ENCODE measurements at regions not wholly inside any gene's neighbourhood (a gene's known extent, or its start where the extent isn't known, plus 50 kb on each side); places are given as distances from the start of the nearest gene placed in this dataset.
"Not testable (repeated sequence)": the region's sequence is repeated elsewhere in the genome, so short reads cannot be mapped to it uniquely, and the experiment has no call there.

DNA sequence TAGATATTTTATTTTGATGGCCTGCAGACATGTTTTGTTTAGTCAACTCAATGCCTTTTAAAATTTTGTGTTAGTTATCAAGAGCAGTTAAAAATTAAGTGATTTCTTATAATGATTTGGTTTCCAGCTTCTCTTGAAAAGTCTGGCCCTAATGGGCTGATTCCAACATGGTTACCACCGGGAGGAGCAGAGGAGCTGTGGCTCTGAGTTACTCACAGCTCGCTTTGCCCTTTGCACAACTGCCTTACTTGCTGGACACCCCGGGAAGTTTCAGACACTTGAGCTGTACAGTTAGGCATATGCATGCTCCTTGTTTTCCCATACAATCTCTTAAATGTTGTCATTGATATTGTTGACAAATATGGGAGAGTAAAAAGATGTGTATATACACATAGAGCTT is 173.1 kb upstream of the MMS22L start:
- no peak for DNase-seq

DNA sequence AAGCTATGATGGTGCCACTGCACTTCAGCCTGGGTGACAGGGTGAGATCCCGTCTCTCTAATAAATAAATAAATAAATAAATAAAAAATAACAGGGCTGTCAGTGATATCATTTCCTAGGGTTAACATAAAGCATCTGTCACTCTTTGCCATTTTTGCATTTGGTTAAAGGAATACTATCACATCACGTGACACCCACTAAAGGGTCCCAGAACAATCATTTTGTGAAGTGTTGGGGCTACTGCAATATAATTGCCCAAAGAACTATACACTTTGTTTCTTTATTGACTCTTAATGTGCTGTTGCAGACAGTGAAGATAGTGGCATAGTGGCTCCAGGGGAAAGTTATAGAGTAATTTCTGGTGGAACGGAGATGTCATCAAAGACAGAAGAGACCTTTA is 176.5 kb upstream of the MMS22L start:
- no peak for DNase-seq

DNA sequence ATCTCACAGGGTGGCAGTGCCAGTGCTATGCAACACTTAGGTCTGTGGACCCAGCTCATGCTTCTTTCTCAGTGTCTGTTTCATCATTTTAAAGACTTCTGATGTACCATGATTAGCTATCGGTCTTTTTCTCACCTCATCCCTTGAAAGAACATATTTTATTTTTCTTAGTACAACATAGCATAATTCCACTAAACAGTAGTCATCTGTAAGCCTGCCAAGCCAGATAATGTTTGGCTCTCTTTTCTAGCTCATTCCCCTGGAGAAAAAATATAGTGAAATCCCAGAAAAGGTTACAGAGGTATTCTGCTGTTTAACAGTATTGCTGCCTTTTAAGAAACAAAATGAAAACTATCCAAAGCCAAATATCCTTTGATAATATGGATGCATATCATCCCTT is 177.0 kb upstream of the MMS22L start:
- DNase-seq: no peak

DNA sequence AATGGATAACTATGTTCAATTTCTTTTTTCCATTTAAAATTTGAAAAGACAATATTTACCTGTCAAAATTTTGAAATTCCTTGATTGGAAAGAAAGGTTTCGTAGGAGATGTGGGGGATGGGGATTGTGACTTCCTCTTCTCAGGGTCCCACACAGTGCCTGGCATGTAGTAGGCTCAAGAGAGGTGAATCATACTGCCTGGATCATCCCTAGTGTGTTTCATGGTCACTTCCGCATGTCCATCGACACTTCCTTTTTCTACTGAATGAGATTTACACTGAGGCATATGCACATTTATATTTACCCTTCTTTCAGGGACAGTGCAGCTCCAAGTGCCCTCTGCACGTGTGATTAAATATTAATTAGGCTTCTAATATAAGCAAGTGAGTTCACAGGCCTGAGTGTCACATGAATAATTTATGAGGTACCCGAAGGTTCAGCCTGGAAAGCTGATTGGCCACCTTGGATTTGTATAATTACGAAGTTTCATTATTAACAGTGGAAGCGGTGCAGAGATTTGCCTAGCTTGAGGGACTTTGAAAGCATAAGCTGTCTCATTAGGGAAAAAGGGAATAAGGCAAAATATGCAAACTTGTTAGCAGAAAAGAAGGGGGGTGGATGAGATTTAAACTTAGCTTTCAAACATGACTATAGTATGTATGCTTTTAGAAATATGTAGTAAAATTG is 177.5 kb upstream of the MMS22L start:
- no peak for DNase-seq

DNA sequence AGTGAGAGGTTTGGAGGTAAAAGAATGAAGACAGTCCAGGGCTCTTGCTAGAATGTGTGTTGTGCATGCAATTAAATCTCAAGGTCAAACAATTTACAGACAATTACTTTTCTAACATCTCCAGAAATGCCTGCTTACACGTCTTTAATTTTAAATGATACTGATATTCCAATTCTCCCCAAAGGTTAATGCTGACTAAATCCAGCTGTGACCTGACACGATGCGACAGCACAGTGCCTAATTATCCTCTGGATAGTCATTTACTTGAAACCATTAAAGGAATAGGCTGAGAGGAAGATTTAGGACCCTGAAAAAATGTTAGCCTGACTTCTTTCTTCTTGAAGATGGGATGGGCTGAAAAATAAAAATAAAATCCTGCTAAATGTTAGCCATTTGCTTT is 178.2 kb upstream of the MMS22L start:
- no peak for DNase-seq

DNA sequence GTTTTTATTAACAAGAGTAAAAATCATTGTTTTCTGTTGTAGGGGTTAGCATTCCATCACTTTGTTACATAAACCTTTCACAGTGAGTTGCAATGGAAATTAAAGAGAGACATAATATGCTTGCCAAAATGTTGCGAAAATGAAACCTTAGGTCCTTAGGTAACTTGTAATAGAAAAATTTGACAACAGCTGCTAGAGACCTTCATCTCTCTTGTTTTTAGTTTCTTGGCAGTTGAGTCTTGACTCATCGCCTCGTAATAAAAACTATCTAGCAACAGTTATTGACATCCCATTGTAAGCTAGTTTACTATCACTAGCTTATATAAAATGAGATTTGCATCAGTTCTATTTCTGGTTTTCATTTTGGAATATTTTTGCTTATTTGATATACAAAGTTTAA is 179.0 kb upstream of the MMS22L start:
- DNase-seq: no peak

DNA sequence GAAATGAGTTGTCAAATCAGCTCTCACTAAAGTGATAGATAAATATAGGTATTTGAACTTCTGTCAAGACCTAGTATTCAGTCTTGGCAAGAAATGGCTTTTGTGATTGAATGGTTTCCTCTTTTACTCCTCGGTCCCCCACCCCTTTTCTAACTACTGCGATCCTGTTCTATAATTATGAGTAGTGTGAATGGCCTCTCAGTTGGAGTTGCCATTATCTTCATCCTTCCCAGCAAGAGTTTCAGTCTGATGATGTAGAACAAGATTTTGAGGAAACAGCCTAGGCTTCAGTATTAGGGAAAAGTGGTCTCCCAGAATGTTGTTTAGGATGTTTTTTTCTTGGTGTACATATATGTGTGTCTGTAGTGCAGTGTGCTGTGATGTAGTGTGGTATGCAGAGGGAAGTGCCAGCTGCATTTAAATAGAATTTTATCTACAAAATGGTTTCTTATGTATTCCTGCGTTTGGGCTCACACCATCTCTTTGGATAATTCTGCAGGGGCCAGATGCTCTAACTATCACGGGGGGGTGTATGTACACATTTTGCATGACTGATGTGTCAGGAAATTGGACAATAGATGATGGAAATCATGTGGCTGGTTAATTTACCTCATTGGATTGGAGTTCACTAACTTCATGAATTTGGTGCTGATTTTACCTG is 180.1 kb upstream of the MMS22L start:
- no peak for DNase-seq

DNA sequence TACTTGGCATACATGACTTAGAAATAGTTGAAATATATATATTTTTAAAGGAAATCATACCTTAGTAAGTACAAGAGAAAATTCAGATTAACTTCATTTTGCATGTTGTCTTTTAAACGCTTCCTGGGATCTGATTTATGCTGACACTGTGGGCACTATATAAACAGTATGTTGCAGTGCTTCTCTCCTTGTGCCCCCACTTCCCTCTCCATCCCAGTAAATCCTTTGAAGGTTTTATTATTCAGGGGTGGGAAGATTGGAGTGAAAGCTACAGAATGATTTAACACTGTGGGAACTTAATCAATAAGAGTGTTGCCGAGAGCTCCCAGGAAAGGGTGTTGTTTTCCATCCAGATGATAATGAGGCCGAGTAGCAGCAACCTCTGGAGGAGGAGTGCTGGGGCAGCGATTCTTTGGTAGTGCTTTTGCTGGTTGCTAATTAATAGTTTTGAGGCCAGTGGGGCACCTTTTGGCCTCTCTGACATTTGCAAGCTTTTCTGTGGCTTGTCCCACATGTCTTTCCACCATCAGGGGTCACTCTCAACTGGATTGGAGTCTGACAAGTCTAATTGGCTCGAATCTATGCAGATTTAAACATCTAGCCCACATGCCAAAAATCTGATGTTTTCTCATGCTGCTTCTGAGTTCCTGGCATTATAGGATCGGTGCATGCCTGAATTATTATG is 183.0 kb upstream of the MMS22L start:
- DNase-seq: no peak

DNA sequence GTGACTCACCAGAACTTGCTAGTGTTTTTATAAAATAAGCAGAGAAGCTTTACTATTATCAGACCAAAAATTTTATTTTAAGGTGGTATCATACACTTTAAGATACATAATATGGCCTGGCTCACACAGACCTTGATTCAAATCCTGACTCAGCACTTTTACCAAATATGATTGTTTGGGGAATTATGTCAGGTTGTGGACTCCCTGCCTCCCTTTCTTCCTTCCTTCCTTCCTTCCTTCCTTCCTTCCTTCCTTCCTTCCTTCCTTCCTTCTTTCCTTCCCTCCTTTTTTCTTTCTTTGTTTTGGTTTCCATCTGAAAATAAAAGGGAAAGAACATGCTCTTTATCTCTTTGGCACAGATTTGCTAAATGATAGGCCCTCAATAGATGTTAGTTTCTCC is 186.0 kb upstream of the MMS22L start:
- no peak for DNase-seq

DNA sequence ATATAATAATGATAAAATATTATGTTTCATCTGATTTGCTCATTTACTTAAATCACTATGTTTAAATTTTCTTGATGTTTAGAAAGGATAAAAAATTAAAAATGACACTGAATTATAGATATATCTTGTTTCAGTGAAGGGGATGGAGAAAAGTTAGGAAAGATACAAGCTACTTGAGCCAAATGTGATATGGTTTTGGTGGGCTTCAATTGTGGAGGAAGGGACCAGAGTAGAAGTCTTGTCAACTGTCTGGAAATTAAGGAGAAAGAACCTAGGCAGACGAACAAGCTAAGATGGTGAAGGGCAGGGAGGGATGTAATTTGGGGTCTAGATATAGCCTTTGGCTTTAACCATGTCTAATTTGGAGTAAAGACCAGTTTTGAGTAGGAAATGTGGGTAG is 186.4 kb upstream of the MMS22L start:
- no peak for DNase-seq

DNA sequence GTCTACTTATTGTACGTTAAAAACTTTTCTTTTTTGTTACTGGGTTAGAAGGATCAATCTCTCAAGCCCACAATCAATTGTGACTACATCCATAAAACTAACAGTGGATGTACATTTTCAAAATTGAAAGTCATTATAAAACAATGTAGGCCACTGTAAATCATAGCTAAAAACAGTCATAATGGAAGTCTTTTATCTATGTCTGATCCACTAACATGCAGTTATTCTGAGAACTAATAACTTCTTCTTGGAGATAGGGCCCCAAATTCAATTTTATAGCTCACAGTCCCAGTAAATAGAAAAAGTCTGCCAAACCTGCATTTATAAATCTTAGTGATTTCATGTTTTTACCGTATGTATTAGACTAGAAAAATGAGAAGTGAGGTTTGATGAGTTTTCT is 187.3 kb upstream of the MMS22L start:
- no peak for DNase-seq

DNA sequence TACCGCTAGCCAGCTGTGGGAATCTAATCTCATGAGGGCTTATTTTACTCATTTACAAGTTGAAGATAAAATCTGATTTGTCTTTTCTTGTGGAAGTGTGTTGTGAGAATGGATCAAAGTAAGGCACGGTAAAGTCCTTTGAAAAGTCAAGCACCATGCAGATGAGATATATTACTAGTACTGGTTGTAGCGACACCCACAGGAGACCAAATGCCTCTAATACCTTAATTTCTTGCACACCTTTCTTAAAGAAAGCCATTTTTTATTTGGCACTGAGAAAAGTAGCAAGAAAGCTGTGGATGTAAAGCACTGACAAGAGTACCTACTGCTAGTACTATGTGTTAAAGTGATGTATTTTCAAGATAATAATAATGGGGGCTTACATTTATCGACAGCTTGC is 191.0 kb upstream of the MMS22L start:
- no peak for DNase-seq

DNA sequence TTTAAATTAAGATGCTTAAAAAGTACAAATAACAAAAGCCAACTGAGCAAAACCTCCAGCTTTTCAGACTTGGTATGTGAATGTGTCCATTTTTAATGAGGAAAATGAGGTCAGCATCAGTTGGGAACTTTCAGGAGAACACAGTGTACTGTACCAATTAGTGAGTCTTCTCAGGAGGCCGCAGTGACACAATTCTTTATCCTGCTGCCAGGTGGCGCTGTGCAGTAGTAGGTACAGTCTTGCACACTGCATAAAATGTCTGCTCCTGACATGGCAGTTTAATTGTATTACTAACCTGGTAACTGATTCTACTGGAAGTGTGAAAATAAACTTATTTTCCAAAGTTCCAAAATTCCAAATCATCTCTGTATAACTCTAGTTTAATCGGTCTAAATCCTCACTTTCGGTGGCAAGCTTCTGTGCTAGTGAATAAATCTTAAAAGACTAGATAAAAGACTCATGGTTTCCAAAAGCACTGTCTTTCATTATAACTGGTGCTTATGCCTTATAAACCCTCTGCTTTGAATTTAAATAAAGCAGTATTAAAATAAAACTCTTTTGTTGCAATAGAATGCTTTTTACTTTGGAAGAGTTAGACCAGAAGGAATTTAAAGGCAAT is 214.8 kb upstream of the MMS22L start:
- DNase-seq: peak; percentile 1 to 65 (median 27)

DNA sequence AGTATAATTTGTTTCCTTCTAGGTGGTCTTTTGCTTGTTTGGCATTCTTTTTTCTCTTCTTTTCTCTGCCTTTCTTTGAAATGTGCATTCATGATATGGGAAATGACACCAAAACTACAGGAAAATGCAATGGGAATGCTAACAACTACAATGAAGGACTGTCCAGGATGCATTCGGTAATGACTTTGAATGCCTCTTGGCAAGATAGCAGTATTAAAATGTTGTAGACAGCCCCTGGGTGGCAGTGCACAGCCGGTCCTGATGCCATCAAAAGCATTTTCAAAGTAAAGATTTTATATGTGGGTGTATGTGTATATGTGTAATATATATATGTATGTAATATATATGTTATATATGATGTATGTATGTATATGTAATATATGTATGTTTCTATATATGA is 218.8 kb upstream of the MMS22L start:
- DNase-seq: no peak

DNA sequence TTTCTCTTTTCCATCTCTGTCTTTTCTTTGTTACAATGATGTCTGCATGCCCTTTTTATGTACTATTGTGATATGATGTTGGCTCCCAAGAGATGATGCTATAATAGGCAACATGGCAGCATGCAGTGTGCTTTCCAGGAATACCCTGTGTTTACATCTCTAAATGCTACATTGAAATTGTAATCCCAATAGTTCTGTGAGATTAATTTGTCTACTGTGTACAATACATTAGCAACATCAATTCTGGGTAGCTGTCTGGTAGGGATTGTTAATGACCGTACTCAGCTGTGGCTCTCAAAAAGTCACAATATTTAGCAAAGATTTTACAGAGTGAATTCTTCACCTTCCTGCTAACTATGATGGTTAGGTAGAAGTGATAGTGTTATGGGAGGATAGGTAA is 225.6 kb upstream of the MMS22L start:
- no peak for DNase-seq

DNA sequence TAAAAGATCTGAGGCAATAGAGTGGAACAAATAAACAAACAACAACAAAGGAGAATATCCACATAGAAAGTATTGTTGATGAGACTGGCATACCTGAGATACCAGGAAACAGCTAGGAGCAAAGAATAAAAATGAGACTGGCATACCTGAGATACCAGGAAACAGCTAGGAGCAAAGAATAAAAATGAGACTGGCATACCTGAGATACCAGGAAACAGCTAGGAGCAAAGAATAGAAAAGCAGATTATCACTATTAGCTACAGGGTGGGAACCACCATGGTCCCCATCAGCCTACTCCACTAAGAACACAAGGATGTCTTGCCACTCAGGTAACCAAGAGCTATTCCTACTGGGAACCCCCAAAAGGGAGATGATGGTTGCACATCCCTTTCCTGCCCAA is 230.2 kb upstream of the MMS22L start:
- DNase-seq: not testable (repeated sequence)

DNA sequence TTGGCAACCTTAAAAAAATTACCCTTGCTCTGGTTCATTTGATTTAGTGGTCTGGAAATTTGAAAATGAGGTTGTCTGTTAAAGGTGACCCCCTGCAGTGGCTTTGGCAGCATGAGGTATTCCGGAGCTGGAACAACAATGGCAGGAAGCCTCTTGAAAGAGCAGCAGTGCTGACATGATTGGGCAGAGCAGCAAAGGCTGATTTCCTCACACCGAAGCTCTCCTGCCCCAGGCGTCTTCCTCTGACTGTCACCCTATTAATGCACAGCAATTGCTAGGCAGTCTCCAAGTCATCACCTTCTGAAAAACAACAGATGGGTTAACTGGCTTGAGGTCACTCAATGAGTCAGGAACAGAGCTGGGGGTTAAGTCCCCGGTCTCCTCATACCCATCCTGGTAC is 241.8 kb upstream of the MMS22L start:
- DNase-seq: no peak

DNA sequence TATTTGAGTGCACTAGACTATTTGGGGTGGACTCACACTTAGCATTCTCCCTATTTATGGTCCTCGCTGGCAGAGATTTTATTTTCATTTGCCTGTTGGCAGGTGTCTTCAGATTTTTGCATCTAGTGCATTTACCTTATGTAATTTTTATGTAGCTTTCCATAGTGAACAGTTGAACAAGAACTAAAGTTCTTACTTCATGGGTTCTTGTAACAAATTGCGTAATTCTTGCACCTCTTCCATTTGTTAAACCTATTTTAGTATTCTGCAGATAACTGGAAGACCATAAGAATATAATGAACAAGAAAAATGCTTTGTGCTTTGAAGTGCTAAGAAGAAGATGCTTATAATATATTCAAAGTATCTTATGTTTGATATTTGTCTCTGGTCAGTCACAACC is 252.8 kb upstream of the MMS22L start:
- DNase-seq: no peak

DNA sequence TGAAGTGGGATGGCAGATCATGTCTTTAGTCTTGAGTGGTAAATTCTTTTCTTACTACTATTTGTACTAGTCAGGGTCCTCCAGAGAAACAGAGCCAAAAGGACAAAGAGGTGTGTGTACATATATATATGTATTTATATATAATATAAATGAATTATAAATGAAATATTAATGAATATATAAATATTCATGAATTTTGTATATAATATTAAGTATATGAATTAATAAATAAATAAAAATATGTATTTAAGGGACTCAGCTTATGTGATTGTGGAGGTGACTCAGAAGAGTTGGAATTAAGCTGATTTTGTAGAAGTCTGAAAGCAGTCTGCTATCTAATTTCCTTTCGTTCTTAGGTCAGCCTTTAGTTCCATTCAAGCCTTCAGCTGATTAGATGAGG is 265.3 kb upstream of the MMS22L start:
- no peak for DNase-seq

DNA sequence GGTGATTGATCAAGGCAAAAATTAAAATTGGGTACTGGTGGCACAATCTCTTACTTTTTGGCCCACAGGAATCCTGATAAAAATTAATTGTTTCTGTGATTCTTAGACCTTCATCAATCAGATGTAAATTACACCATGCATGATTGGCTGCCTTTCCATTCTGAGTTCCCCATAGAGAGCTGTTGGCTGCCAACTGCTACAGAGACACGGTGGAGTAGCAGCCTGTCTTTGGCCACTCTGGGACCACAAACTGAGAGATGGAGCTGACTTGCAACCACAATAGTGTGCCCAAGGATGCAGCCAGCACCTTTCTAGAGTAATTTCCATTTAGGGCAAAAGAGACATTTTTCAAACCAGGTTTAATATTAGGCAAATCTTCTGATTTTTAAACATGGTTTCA is 274.3 kb upstream of the MMS22L start:
- DNase-seq: no peak

DNA sequence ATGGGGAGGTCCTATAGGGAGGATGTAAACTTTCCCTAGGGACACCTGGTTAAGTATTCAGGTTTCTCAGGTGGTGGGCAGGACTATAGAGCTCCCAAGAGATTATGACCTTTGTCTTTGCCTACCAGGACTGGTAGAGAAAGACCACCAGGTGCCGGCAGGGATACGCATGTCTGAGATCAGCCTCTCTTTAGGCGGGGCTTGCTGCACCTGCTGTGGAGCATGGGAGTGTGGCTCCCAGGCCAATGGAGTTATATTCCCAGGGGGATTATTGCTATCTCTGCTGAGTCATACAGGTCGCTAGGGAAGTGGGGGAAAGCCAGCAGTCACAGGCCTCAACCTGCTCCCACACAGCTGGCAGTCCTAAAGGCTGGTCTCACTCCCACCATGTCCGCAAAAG is 280.5 kb upstream of the MMS22L start:
- DNase-seq: no peak

DNA sequence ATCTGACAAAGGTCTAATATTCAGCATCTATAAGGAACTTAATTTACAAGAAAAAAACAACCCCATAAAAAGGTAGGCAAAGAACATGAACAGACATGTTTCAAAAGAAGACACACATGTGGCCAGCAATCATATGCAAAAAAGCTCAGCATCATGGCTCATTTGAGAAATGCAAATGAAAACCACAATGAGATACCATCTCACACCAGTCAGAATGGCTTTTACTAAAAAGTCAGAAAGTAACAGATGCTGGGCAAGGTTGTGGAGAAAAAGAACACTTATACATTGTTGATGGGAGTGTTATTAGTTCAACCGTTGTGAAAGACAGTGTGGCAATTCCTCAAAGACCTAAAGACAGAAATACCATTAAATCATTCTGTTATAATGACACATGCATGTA is 289.9 kb upstream of the MMS22L start:
- DNase-seq: peak in 1 of 5 experiments; percentile 21

DNA sequence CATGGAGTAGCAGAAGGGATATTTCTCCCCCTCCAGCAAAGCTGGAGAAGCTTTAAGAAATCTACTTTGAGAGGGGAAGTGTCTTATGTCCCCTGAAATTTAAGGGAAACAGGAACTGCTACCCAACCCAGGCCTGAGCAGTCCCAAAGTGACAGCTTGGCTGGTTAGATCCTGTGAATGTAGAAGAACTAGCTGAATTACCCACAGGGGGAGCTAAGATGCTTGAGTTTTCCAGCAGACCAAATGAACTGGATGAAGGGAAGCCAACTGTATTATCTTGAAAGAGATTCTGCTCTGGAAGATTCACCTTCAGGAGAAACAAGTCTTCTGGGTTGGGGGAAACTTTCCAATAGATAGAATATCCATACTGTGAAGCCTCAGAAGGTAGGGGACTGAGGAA is 303.3 kb upstream of the MMS22L start:
- no peak for DNase-seq

DNA sequence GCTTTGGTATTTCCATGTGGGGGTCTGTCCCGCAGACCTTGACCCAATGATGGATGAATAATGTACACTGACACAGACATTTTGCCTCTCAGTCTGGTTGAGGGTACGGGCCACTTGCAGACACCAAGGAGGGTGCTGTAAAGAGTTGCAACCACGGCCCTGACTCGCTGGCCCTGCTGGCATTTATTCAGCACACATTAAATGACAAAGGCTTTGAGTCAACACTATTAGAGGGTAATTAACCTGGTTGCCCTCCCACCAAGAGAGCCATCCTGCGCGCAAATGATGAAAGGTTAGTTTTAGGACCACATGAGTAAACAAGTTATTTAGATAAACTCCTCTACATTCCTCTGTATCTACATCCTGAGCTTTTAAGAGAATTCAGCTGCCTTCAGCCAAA is 308.9 kb upstream of the MMS22L start:
- no peak for DNase-seq
